Natural killer cell (primary cell): ENCODE measurements at regions not wholly inside any gene's neighbourhood (a gene's known extent, or its start where the extent isn't known, plus 50 kb on each side); places are given as distances from the start of the nearest gene placed in this dataset.

ENCODE experiments used
- ATAC-seq, 3 donors: fragments of 150-1000 bp in 2 of 3; fragments of 200-7000 bp in 1 of 3; cut with Tn5 transposase; 1 replicate in 1 of 3; 2 replicates in 2 of 3; pipeline ENCODE4 v1.10.0; 2021; ENCODE audit warnings: mild to moderate bottlenecking in 2 of 3, moderate library complexity in 2 of 3
- DNase-seq, 2 donors: peaks; one replicate each; pipeline versions ENCODE4 v3.0.0 to v3.0.0-alpha.2; 2013 to 2021; ENCODE audit warnings: mixed read lengths in 1 of 2
- H3K27ac ChIP-seq: one replicate; pipeline ENCODE4 v1.5.1; 2013; ENCODE audit warnings: mild to moderate bottlenecking, low read length
- H3K27me3 ChIP-seq: one replicate; pipeline ENCODE4 v1.6.1; 2013; ENCODE audit warnings: low read length; ENCODE audit not compliant: control insufficient read depth, insufficient read depth
- H3K36me3 ChIP-seq: one replicate; pipeline ENCODE4 v1.6.1; 2013; ENCODE audit warnings: low read length; ENCODE audit not compliant: control insufficient read depth, insufficient read depth
- H3K4me1 ChIP-seq: one replicate; pipeline ENCODE4 v1.6.1; 2013; ENCODE audit warnings: low read length; ENCODE audit not compliant: control insufficient read depth, insufficient read depth
- H3K4me3 ChIP-seq: one replicate; pipeline ENCODE4 v1.5.1; 2013; ENCODE audit warnings: low read length
- H3K9me3 ChIP-seq: one replicate; pipeline ENCODE4 v1.6.1; 2013; ENCODE audit warnings: low read length; ENCODE audit not compliant: control insufficient read depth, insufficient read depth
- H3K27ac Mint-ChIP-seq, 2 donors: one replicate each; pipeline ENCODE4 v1.8.0; 2022; ENCODE audit warnings: mild to moderate bottlenecking in 2 of 2, mixed read lengths in 2 of 2, moderate library complexity in 1 of 2
- H3K27me3 Mint-ChIP-seq, 2 donors: one replicate each; pipeline ENCODE4 v1.8.0; 2022; ENCODE audit warnings: low read depth in 2 of 2, mixed read lengths in 2 of 2
- H3K36me3 Mint-ChIP-seq: one replicate; pipeline ENCODE4 v1.8.0; 2022; ENCODE audit warnings: mixed read lengths
- H3K4me1 Mint-ChIP-seq, 2 donors: one replicate each; pipeline ENCODE4 v1.8.0; 2022; ENCODE audit warnings: mixed read lengths in 2 of 2
- H3K4me3 Mint-ChIP-seq: one replicate; pipeline ENCODE4 v1.8.0; 2022; ENCODE audit warnings: mild to moderate bottlenecking, moderate library complexity, mixed read lengths
- H3K9me3 Mint-ChIP-seq, 2 donors: one replicate each; pipeline ENCODE4 v1.8.0; 2022; ENCODE audit warnings: mixed read lengths in 2 of 2
- CTCF ChIP-seq: fragments of 200-600 bp; IDR thresholded peaks from one replicate; pipeline ENCODE4 v1.8.0; 2022; ENCODE audit warnings: antibody characterized with exemption
- WGBS: methylation state at CpG from one replicate; pipeline ENCODE4 v1.1.7; 2013; ENCODE audit warnings: missing lambda C conversion rate; ENCODE audit not compliant: insufficient coverage; 5-methylcytosine and 5-hydroxymethylcytosine counted together
- intact Hi-C: fragments of 100-400 bp; cut with micrococcal nuclease; formaldehyde crosslinking; loops from one replicate; pipeline ENCODE4 v1.14.2; 2022

GRCh38 chr12:90015228-90015627 is 306.6 kb upstream of the ATP2B1 start:
- no peak for TF ChIP-seq CTCF
- Histone ChIP-seq H3K4me1 (no peaks in the 10 kb centered on the region), H3K36me3 (no peaks in the 10 kb centered on the region), H3K4me3 (no peak overlapping the region), H3K9me3 (no peaks in the 10 kb centered on the region), H3K27me3 (no peaks in the 10 kb centered on the region), H3K27ac (no peak overlapping the region)
- no peaks in the 10 kb centered on the region for H3K36me3 Mint-ChIP-seq
- 84% methylated on average over 1 of the region's 1 CpG for WGBS
- H3K4me1 Mint-ChIP-seq = no peaks in the 10 kb centered on the region
- ATAC-seq (no peak), DNase-seq (no peak)
- no peaks in the 10 kb centered on the region for H3K9me3 Mint-ChIP-seq
- intact Hi-C loops = no loop called here
- H3K27me3 Mint-ChIP-seq = peaks cover 0 to 7% of the 10 kb centered on the region in 2 donors
- no peak overlapping the region for H3K27ac Mint-ChIP-seq
- H3K4me3 Mint-ChIP-seq = no peak overlapping the region

GRCh38 chr12:90013409-90013808 is 304.8 kb upstream of the ATP2B1 start:
- no peak for TF ChIP-seq CTCF
- Histone ChIP-seq H3K27ac (no peak overlapping the region), H3K9me3 (no peaks in the 10 kb centered on the region), H3K36me3 (no peaks in the 10 kb centered on the region), H3K27me3 (no peaks in the 10 kb centered on the region), H3K4me1 (no peaks in the 10 kb centered on the region), H3K4me3 (no peak overlapping the region)
- peak in 1 of 3 donors; percentile 40 for ATAC-seq
- no peak overlapping the region for H3K27ac Mint-ChIP-seq
- peak in 1 of 2 donors; percentile 57 for DNase-seq
- H3K4me3 Mint-ChIP-seq = no peak overlapping the region
- no peaks in the 10 kb centered on the region for H3K4me1 Mint-ChIP-seq
- intact Hi-C loops = loop anchor here (5.0 kb wide), 1 partner anchor 471 kb away; no protein-coding TSS in a partner anchor
- H3K27me3 Mint-ChIP-seq = peaks cover 0 to 4% of the 10 kb centered on the region in 2 donors
- no peaks in the 10 kb centered on the region for H3K36me3 Mint-ChIP-seq
- H3K9me3 Mint-ChIP-seq = no peaks in the 10 kb centered on the region

- H3K27ac ChIP-seq = no peak overlapping the region
- no peaks in the 10 kb centered on the region for H3K27me3 Mint-ChIP-seq
- no peaks in the 10 kb centered on the region for H3K4me1 ChIP-seq
- no peak overlapping the region for H3K4me3 ChIP-seq
- H3K27me3 ChIP-seq = no peaks in the 10 kb centered on the region
- H3K9me3 Mint-ChIP-seq = no peaks in the 10 kb centered on the region
- no peaks in the 10 kb centered on the region for H3K4me1 Mint-ChIP-seq
- no peak for TF ChIP-seq CTCF
- 100% methylated on average over 2 of the region's 3 CpGs for WGBS
- no peaks in the 10 kb centered on the region for H3K36me3 ChIP-seq
- H3K27ac Mint-ChIP-seq = no peak overlapping the region
- H3K9me3 ChIP-seq = no peaks in the 10 kb centered on the region
- ATAC-seq = no peak
- intact Hi-C loops = loop anchor here (5.0 kb wide), 1 partner anchor 468 kb away; no protein-coding TSS in a partner anchor
- no peaks in the 10 kb centered on the region for H3K36me3 Mint-ChIP-seq
- H3K4me3 Mint-ChIP-seq = no peak overlapping the region
- DNase-seq = peak in 1 of 2 donors; percentile 18
These were observed 301.5 kb upstream of the ATP2B1 start for GRCh38 chr12:90010089-90010488.

- DNase-seq (no peak), ATAC-seq (no peak)
- H3K4me1 Mint-ChIP-seq = no peaks in the 10 kb centered on the region
- no peaks in the 10 kb centered on the region for H3K27me3 Mint-ChIP-seq
- Histone ChIP-seq H3K4me1 (no peaks in the 10 kb centered on the region), H3K27ac (no peak overlapping the region), H3K27me3 (no peaks in the 10 kb centered on the region), H3K9me3 (no peaks in the 10 kb centered on the region), H3K4me3 (no peak overlapping the region), H3K36me3 (no peaks in the 10 kb centered on the region)
- WGBS = 100% methylated on average over 2 of the region's 3 CpGs
- H3K9me3 Mint-ChIP-seq = no peaks in the 10 kb centered on the region
- no peak for TF ChIP-seq CTCF
- no peaks in the 10 kb centered on the region for H3K36me3 Mint-ChIP-seq
- no peak overlapping the region for H3K4me3 Mint-ChIP-seq
- intact Hi-C loops = no loop called here
- H3K27ac Mint-ChIP-seq = no peak overlapping the region
These were observed 299.6 kb upstream of the ATP2B1 start for GRCh38 chr12:90008277-90008676.
